DND-41 (cell line): ENCODE measurements at regions not wholly inside any gene's neighbourhood (a gene's known extent, or its start where the extent isn't known, plus 50 kb on each side); places are given as distances from the start of the nearest gene placed in this dataset.

ENCODE experiments used
- ATAC-seq: fragments of 200-7000 bp; cut with Tn5 transposase; 3 replicates; pipeline ENCODE4 v1.9.1; 2021; ENCODE audit warnings: low read depth; ENCODE audit not compliant: insufficient read depth
- DNase-seq: peaks from one replicate; pipeline ENCODE4 v3.0.0-alpha.2; 2020
- H2AFZ ChIP-seq: 2 replicates; pipeline ENCODE4 v1.6.0; 2012; ENCODE audit warnings: low read depth, low read length
- H3K27ac ChIP-seq: 2 replicates; pipeline ENCODE4 v1.5.1; 2012; ENCODE audit warnings: low read length, inconsistent platforms
- H3K27me3 ChIP-seq: fragments of 200-600 bp; sonication (generic); 2 replicates; pipeline ENCODE4 v1.6.0; 2012; ENCODE audit warnings: low read length, mild to moderate bottlenecking, inconsistent platforms; ENCODE audit not compliant: insufficient read depth, poor library complexity
- H3K36me3 ChIP-seq: 2 replicates; pipeline ENCODE4 v1.5.1; 2012; ENCODE audit warnings: low read length, inconsistent platforms; ENCODE audit not compliant: insufficient read depth
- H3K4me1 ChIP-seq: 2 replicates; pipeline ENCODE4 v1.5.1; 2012; ENCODE audit warnings: mild to moderate bottlenecking, low read length; ENCODE audit not compliant: insufficient read depth
- H3K4me2 ChIP-seq: 2 replicates; pipeline ENCODE4 v1.6.0; 2012; ENCODE audit warnings: mild to moderate bottlenecking, moderate library complexity, low read length, inconsistent platforms; ENCODE audit not compliant: insufficient read depth
- H3K4me3 ChIP-seq, 2 experiments: fragments of 200-600 bp in 1 of 2; shearing (Covaris generic) in 1 of 2; 2 replicates each; pipeline ENCODE4 v1.5.1; 2012 to 2016; ENCODE audit warnings: inconsistent platforms in 2 of 2, low read length in 2 of 2, mild to moderate bottlenecking in 2 of 2, low read depth in 1 of 2, moderate library complexity in 1 of 2
- H3K79me2 ChIP-seq: 2 replicates; pipeline ENCODE4 v1.6.0; 2012; ENCODE audit warnings: low read length, inconsistent platforms; ENCODE audit not compliant: insufficient read depth
- H3K9ac ChIP-seq: 2 replicates; pipeline ENCODE4 v1.6.0; 2012; ENCODE audit warnings: low read depth, mild to moderate bottlenecking, inconsistent platforms, low read length, moderate library complexity
- H3K9me3 ChIP-seq: 2 replicates; pipeline ENCODE4 v1.5.1; 2012; ENCODE audit warnings: low read length, moderate library complexity, mild to moderate bottlenecking, inconsistent platforms; ENCODE audit not compliant: insufficient read depth, severe bottlenecking
- H4K20me1 ChIP-seq: 2 replicates; pipeline ENCODE4 v1.6.0; 2012; ENCODE audit warnings: low read length; ENCODE audit not compliant: insufficient read depth
- CTCF ChIP-seq: IDR thresholded peaks from 2 replicates; pipeline ENCODE4 v1.5.1; 2012; ENCODE audit warnings: borderline replicate concordance, low read length, moderate library complexity, mild to moderate bottlenecking; ENCODE audit not compliant: poor library complexity, severe bottlenecking; ENCODE audit errors: extremely low read depth
- EZH2 ChIP-seq: IDR thresholded peaks from 3 replicates; pipeline ENCODE4 v1.6.1; 2012; ENCODE audit warnings: borderline replicate concordance, low read depth, mild to moderate bottlenecking, moderate library complexity, low read length, inconsistent platforms; ENCODE audit not compliant: severe bottlenecking

DNA sequence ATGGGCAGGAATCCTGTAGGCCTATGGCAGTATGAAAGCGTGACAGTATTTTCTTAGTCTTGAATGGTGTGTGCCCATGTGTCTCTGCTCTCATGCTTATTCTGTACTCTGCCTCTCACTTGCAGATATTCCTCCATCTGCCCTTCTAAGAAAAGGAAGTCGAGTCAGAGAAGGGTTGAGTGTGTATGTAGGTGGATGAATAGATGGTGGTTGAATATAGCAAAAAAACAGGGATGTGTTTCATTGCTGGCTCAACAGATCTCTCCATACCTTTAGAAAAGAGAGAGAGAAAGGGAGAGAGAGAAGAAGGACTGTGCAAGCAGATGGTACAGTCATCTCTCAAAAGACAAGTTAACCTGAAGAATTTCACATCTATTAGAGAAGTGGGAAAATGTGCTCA, 381.5 kb downstream of the FBXW7 start:
- DNase-seq: no peak
- Histone ChIP-seq H3K79me2 (no peaks in the 10 kb centered on the region), H2AFZ (peak overlapping the region; percentile 34; the same call in 1 of the 2 replicates), H3K27me3 (no peaks in the 10 kb centered on the region), H3K4me1 (peaks cover 67% of the 10 kb centered on the region), H4K20me1 (no peaks in the 10 kb centered on the region), H3K4me3 (no peak overlapping the region), H3K9ac (no peak overlapping the region), H3K36me3 (no peaks in the 10 kb centered on the region), H3K27ac (peak overlapping the region; percentile 73), H3K4me2 (no peak overlapping the region), H3K9me3 (no peaks in the 10 kb centered on the region)
- ATAC-seq: no peak
- TF ChIP-seq CTCF: no peak
- no peak for TF ChIP-seq EZH2

GRCh38 chr4:152153476-152154270, 382.2 kb downstream of the FBXW7 start:
- DNase-seq (no peak), ATAC-seq (no peak)
- no peaks in the 10 kb centered on the region for H3K27me3 ChIP-seq
- peak overlapping the region; percentile 73 for H3K27ac ChIP-seq
- TF ChIP-seq CTCF (no peak), EZH2 (no peak)
- peaks cover 74% of the 10 kb centered on the region for H3K4me1 ChIP-seq
- no peaks in the 10 kb centered on the region for H3K79me2 ChIP-seq
- no peak overlapping the region for H2AFZ ChIP-seq
- H3K36me3 ChIP-seq: no peaks in the 10 kb centered on the region
- H3K4me2 ChIP-seq: no peak overlapping the region
- H3K4me3 ChIP-seq: no peak overlapping the region
- no peak overlapping the region for H3K9ac ChIP-seq
- no peaks in the 10 kb centered on the region for H3K9me3 ChIP-seq
- no peaks in the 10 kb centered on the region for H4K20me1 ChIP-seq

GRCh38 chr4:152150214-152150613, 385.7 kb downstream of the FBXW7 start:
- no peak for TF ChIP-seq EZH2
- TF ChIP-seq CTCF: no peak
- no peaks in the 10 kb centered on the region for H3K79me2 ChIP-seq
- H3K36me3 ChIP-seq: no peaks in the 10 kb centered on the region; the same call in 1 of the 2 replicates
- H3K4me3 ChIP-seq: no peak overlapping the region
- H2AFZ ChIP-seq: peak overlapping the region; percentile 53
- peak overlapping the region; percentile 37 for H3K4me2 ChIP-seq
- DNase-seq (peak; percentile 67), ATAC-seq (peak; percentile 77)
- no peaks in the 10 kb centered on the region for H3K27me3 ChIP-seq
- peak overlapping the region; percentile 89 for H3K27ac ChIP-seq
- H3K9ac ChIP-seq: peak overlapping the region; percentile 42
- H3K9me3 ChIP-seq: peaks cover 17% of the 10 kb centered on the region
- H4K20me1 ChIP-seq: no peaks in the 10 kb centered on the region
- peaks cover 56% of the 10 kb centered on the region for H3K4me1 ChIP-seq
